ENCODE measurements at regions not wholly inside any gene's neighbourhood (a gene's known extent, or its start where the extent isn't known, plus 50 kb on each side); places are given as distances from the start of the nearest gene placed in this dataset.
"Not testable (repeated sequence)": the region's sequence is repeated elsewhere in the genome, so short reads cannot be mapped to it uniquely, and the experiment has no call there.

DNA sequence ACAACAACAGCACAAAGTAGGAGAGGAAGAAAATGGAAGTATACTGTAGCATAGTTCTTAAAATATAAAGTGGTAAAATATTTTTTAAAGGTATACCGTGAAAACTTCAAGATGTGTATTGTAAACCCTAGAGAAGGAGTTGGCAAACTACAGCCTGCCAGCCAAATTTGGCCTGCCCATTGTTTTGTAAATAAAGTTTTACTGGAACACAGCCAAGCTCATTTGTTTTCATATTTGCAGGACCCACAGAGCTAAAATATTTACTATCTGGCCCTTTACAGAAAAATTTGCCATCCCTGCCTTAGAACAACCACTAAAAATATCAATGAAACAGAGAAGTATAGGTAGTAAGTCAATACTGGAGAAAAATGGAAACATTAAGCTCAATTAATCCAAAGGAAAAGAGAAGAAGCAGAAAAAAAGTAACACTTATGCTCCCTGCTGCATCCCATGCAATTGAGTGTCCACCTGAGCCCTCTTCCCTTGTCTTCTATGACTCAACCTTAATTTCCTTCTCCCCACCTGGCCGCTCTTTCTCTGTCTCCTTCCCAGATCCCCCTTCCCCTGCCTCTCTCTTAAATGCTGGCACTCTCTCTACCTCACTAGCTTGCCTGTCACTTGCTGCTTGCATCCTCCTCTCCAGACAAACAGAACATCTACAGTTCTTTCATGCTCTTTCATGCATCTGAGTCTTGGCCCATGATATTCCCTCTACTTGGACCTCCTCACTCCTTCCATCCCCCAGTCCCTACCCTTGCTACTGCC, 50.6 kb upstream of the FER start:
- DNase-seq, result no peak

DNA sequence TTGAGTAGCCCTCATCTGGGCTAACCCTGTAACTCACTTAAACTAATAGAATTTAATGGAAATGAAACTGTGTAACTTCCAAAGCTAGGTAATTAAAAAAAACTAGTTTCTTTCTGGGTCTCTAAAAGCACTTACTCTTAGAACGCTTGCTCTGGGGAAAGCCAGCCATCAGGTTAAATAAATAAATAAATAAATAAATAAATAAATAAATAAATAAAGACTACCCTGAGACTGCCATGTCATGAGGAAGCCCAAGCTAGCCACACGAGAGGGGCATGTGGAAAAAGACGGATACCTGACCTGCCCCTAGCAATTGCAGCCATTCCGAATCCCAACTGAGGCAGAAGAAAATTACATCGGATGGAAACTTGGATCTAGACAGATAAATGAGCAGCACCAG, 51.3 kb upstream of the FER start:
- no peak for DNase-seq

- no peak for DNase-seq
Observed at GRCh38 chr5:108688485-108688884, 59.2 kb upstream of the FER start.

GRCh38 chr5:108687595-108688200, 60.0 kb upstream of the FER start:
- no peak for DNase-seq

- no peak for DNase-seq
Observed at GRCh38 chr5:108686676-108687075, 61.0 kb upstream of the FER start.

DNA sequence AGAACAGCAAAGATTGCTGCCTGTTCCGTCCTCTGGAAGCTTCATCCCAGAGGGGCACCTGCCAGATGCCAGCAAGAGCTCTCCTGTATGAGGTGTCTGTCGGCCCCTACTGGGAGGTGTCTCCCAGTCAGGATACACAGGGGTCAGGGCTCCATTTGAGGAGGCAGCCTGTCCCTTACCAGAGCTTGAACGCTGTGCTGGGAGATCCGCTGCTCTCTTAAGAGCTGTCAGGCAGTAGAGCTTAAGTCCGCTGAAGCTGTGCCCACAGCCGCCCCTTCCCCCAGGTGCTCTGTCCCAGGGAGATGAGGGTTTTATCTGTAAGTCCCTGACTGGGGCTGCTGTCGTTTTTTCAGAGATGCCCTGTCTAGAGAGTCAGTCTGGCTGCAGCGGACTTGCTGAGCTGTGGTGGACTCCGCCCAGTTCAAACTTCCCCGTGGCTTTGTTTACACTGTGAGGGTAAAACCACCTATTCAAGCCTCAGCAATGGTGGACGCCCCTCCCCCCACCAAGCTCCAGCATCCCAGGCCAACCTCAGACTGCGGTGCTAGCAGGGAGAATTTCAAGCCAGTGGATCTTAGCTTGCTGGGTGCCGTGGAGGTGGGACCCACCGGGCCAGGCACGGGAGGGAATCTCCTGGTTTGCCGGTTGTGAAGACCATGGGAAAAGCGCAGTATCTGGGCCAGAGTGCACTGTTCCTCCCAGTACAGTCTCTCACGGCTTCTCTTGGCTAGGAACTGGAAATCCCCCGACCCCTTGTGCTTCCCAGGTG, 62.1 kb upstream of the FER start:
- not testable (repeated sequence) for DNase-seq

- DNase-seq, result no peak
Observed at GRCh38 chr5:108681079-108681921, 66.4 kb upstream of the FER start.

DNA sequence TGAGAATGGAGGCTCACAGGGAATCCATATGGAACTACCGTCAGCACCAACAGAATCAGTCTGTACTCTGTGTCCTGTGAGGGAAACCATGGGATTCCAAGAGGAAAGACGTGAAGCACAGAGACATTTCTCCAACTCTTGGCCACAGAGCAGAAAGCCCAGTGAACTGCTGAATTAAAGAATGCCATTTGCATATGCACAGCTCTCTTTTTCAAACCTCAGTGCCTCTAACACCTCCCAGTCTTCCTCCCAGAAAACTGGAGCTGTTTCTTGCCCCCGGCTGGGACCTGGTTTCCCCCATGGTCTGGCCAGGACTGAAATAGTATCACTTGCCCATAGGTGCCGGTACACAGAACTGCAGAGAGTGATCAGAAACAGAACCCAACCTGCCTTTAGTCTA, 69.6 kb upstream of the FER start:
- no peak for DNase-seq

DNA sequence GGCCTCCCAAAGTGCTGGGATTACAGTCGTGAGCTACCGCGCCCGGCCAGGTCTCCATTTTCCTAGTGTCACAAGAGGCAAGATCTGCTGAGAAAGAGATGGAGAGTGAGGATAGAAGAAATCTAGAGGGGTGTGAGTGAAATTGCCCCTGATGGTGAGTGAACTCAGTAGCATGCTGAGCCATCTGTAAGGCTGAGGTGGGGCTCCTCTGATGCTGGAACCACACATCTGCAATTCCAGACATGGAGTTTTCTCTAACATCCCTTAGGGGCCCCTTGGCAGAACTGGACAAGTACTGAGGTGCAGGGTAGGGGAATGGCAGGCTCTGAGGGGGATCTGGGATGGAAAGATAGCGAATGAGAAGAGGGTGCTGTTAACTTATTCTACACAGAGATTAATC, 72.0 kb upstream of the FER start:
- no peak for DNase-seq

DNA sequence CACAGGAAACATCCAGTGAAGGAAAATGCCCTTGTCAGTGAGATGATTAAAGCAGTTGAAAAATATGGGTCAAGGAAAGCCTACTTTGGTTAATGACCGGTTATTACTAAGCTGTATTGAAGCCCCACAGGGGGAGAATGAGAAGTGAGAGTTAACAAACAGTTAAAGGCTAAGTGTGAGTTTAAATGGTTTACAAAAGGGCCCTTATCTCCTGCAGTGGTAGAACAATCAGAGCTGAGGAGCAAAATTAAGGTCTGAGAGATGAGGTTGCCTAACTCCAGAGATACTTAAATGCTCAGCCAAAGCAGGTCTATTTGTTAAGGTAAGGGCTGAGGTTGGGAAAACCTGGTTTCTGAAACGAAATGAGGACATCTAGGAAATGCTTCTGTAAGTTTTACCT, 75.1 kb upstream of the FER start:
- DNase-seq, result no peak

DNA sequence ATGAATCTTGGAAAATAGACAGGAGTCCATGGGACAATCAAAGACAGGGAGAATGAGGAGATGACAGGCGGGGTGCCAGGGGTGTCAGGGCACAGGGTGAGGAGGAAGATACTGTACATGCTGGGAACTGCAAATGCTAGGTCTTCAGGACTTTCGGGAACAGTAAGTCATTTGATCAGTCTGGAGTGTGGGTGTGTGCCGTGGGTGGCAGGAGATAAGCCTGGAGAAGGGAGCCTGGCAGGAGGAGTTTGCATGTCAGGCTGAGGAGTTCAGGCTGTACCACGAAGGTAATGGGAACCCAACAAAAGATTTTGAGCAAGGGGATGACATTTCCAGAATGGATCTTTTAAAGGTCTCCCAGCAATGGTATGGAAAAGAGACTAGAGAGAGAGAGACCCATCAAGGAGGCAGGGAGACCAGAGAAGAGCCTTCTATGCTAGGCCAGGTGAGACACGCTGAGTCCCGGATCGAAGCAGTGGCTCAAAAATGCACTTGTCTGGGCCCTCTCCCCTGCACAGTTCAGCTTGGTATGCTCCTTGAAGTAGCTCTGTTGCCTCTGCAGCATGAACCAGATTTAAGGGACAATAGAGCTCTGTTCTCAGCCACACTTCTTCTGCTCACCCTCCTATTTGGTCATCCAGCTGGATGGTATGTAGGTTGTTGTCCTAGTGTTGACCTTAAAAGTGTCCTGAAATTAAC, 77.0 kb upstream of the FER start:
- DNase-seq, result no peak

- no peak for DNase-seq
Observed at GRCh38 chr5:108669462-108669861, 78.2 kb upstream of the FER start.

DNA sequence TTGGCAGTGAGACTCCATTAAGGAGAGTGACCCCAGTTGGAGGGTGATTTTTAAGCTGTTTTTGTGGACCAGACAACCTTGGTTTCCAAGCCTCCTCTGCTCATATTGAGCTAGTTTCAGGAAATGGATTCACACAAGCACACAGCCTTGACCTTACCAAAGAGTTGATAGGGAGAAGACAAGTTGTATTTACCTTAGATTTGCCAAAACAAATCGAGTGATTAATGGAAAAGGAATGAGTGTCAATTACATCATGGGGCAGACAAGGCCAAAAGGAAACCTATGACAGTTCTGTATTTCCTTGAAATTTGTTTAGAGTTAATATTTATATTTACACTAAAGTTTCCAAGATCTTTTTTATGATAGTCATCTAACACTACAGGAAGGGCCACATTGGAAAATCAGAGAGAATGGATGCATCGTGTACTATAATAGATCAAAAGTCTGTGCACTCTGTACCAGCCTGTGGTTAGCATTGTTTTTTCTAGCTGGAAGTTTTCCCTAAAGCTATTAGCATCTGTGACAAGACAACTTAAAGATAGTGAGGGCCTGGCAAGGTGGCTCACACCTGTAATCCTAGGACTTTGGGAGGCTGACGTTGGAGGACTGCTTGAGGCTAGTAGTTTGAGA, 86.0 kb upstream of the FER start:
- no peak for DNase-seq

- DNase-seq, result no peak
Observed at GRCh38 chr5:108661024-108661423, 86.7 kb upstream of the FER start.

GRCh38 chr5:108660291-108660690, 87.4 kb upstream of the FER start:
- DNase-seq, result no peak

DNA sequence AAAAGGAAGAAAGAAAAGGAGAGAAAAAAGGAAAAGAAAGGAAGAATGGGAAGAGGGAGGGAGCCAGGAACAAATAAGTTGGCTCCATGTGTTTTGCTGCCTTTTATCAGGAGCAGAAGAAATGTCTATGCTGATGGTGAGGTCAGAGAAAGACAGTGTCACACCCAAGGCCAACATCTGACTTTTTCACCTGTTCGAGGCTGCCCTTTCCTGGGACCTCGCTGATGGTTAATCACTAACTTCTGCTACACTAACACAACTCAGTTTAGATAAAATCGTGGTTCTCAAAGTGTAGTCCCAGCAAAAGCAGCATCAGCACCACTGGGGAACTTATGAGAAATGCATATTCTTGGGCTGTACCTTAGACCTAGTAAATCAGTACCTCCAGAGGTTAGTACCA, 88.2 kb upstream of the FER start:
- no peak for DNase-seq

DNA sequence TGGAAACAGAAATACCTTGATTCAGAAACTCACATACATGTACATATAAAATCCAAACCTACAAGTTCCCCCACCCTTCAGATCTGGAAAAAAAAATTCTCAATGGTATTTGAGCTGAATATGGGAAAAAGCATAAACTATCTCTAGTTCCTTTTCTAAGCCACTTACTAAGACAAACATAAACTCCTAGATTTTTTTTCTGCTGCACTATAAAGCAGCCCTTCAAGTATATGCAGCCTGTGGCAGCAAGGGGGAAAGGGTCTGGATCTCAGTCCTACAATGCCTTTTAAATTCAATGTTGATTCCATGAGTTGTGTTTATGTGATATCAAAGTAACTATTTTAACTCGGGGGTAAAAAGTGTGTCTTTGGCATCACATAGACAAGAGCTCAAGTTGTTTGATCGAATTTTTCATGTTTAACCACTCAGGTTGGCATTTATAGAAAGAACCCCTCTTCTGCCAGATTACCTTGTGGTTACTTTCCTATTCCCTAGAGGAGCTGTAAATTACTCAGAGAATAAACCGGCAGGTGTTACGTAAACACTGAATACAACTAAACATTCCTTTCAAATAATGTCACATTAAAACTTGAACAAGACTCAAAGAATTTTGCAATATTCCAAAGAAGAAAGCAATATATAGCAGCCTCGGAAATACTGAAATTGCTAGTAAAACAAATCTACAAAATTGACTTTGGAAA, 91.8 kb upstream of the FER start:
- no peak for DNase-seq

DNA sequence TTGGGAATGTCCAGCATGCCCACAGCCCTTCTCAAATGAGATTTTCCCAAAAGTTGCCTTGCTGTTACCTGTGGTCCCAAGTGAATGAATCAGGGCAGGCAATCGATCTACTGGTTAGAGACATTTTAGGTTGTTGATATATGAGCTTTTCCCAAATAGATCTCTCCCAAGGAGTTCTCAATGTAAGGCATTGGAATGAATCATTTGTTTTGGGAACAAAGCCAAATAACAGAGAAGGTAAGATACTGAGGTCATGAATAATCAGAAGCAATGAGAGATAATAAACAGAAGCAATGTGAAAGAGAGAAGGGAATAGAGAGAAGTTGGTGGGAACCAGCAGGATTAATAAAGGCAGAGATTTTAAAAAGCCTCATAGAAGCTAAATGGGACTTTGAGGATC, 93.6 kb upstream of the FER start:
- no peak for DNase-seq

- no peak for DNase-seq
Observed at GRCh38 chr5:108653201-108653600, 94.5 kb upstream of the FER start.

- no peak for DNase-seq
Observed at GRCh38 chr5:108650997-108651396, 96.7 kb upstream of the FER start.

GRCh38 chr5:108649646-108650045, 98.1 kb upstream of the FER start:
- DNase-seq, result no peak
